Chondrocyte (in vitro differentiated cells): ENCODE measurements at regions not wholly inside any gene's neighbourhood (a gene's known extent, or its start where the extent isn't known, plus 50 kb on each side); places are given as distances from the start of the nearest gene placed in this dataset.

Experiments used
- DNase-seq: peaks from one replicate; pipeline ENCODE4 v3.0.0; 2021; ENCODE audit warnings: mixed read lengths, low spot score
- H3K27ac Mint-ChIP-seq: one replicate; pipeline ENCODE4 v1.8.0; 2021; ENCODE audit warnings: mild to moderate bottlenecking, moderate library complexity, mixed read lengths; ENCODE audit not compliant: unreplicated experiment
- H3K27me3 Mint-ChIP-seq: 2 replicates; pipeline ENCODE4 v1.8.0; 2021; ENCODE audit warnings: low read depth, mixed read lengths
- H3K36me3 Mint-ChIP-seq: 2 replicates; pipeline ENCODE4 v1.8.0; 2021; ENCODE audit warnings: low read depth, mixed read lengths
- H3K4me1 Mint-ChIP-seq: 2 replicates; pipeline ENCODE4 v1.8.0; 2021; ENCODE audit warnings: low read depth, mild to moderate bottlenecking, mixed read lengths
- H3K4me3 Mint-ChIP-seq: one replicate; pipeline ENCODE4 v1.8.0; 2021; ENCODE audit warnings: mild to moderate bottlenecking, moderate library complexity, mixed read lengths; ENCODE audit not compliant: unreplicated experiment
- H3K9me3 Mint-ChIP-seq: 2 replicates; pipeline ENCODE4 v1.8.0; 2021; ENCODE audit warnings: low read depth, mixed read lengths
- TF ChIP-seq, protein P1 (sequence below): fragments of 200-600 bp; sonication (generic); IDR thresholded peaks from 2 replicates; pipeline ENCODE4 v1.5.0; 2021; ENCODE audit warnings: antibody characterized with exemption, mild to moderate bottlenecking, moderate library complexity

DNA sequence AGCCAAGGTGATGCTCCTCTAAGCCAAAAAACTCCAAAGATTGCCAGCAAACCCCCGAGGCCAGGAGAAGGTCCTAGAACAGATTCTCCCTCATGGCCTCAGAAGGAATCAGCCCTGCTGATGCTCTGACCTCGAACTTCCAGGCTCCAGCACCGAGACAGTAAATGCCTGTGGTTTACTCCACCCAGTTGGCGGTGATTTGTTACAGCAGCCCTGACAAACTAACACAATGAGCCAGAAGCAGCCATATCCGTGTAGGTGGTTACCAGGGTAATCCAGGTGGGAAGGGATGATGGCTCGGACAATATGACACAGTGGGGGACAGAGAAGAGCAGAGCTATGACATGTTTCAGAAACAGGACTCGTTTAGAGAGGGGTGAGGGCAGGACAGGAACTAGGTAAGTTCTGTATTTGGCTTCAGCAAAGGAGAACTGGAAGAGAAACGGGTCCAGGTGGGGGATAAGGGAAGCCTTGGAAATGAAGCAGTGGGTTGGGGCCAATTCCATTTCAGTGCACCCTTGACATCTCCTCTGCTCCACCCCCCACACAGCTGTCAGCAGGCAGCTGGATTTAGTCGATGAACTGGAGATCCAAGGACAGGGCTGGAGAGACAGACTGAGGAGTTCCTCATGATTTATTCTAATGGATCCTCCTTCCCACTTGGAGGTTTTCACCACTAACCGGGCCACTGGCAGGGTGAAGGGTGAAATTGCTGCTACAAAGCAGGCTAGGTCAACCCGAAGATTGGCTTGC is 179.7 kb upstream of the SH3BP4 start:
- Mint-ChIP-seq H3K27ac (no peak overlapping the region), H3K9me3 (peaks cover 6% of the 10 kb centered on the region), H3K27me3 (no peaks in the 10 kb centered on the region), H3K4me3 (no peak overlapping the region), H3K4me1 (peaks cover 42% of the 10 kb centered on the region), H3K36me3 (no peaks in the 10 kb centered on the region)
- TF ChIP-seq, protein P1, sequence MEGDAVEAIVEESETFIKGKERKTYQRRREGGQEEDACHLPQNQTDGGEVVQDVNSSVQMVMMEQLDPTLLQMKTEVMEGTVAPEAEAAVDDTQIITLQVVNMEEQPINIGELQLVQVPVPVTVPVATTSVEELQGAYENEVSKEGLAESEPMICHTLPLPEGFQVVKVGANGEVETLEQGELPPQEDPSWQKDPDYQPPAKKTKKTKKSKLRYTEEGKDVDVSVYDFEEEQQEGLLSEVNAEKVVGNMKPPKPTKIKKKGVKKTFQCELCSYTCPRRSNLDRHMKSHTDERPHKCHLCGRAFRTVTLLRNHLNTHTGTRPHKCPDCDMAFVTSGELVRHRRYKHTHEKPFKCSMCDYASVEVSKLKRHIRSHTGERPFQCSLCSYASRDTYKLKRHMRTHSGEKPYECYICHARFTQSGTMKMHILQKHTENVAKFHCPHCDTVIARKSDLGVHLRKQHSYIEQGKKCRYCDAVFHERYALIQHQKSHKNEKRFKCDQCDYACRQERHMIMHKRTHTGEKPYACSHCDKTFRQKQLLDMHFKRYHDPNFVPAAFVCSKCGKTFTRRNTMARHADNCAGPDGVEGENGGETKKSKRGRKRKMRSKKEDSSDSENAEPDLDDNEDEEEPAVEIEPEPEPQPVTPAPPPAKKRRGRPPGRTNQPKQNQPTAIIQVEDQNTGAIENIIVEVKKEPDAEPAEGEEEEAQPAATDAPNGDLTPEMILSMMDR: no peak
- no peak for DNase-seq

DNA sequence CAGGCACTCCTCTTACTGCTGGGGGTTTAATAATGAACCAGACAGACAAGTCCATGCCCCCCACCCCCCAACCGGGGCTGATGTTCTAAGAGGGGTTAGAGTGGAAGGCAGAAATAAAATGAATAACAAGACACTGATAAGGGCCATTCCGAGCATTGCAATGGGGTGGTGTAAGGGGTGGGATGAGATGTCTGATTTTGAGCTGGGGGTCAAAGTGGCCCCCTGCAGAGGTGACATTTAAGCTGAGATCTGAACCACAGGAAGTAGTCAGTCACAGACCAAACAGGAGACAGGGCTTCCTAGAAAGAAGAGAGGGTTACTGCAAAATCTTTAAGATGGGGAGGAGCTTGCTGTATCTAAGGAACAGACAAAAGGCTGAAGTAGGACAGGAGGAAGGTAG is 180.6 kb upstream of the SH3BP4 start:
- Mint-ChIP-seq H3K36me3 (no peaks in the 10 kb centered on the region), H3K27ac (no peak overlapping the region), H3K27me3 (no peaks in the 10 kb centered on the region), H3K4me1 (peaks cover 42% of the 10 kb centered on the region), H3K9me3 (no peaks in the 10 kb centered on the region), H3K4me3 (no peak overlapping the region)
- TF ChIP-seq, protein P1: no peak
- no peak for DNase-seq

DNA sequence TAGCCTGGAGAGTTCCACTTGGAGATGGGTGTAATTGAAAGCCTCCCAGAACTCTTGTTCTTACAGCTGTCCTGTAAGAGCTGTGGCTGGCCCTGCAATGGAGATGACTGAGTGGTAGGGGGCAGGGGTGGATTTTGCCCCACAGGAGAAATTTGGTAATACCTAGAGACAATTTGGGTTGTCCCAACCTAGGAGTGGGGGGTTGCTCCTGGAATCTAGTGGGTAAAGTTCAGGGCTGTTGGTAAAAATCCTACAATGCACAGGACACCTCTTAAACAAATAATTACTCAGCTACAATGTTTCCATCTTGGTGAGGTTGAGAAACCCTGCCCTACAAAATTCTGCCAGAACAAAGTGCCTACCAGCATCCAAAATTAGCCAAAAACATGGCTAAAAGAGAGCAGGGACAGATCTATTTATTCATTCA is 181.1 kb upstream of the SH3BP4 start:
- TF ChIP-seq, protein P1: no peak
- Mint-ChIP-seq H3K4me1 (peaks cover 42% of the 10 kb centered on the region), H3K4me3 (no peak overlapping the region), H3K9me3 (peaks cover under 1% of the 10 kb centered on the region), H3K27me3 (no peaks in the 10 kb centered on the region), H3K36me3 (no peaks in the 10 kb centered on the region), H3K27ac (no peak overlapping the region)
- DNase-seq: no peak

DNA sequence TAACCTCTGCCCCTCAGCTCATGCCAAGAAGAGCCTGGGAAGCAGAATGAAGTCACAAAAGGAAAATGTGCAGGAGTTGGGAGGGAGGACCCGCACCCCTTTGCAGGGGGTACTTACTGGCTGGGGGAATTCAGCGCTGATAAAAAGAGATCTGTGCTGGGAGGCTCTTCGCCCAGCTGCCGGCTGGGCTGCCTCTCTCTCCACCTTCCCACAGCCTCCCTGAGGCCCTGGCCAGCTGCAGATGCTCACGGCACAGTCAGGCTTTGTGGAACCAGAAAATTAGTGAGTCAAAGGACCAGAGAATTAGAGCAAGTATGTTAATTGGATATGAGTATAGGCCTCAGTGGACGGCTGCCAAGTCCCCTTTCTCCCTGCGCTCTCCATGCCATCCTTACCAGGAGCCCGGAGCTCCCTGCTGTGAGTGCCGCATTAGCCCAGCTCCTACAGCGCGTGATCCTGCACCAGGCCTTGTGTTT is 181.7 kb upstream of the SH3BP4 start:
- Mint-ChIP-seq H3K27ac (peak overlapping the region; percentile 72), H3K4me1 (peaks cover 42% of the 10 kb centered on the region), H3K4me3 (no peak overlapping the region), H3K9me3 (peaks cover 2% of the 10 kb centered on the region), H3K27me3 (no peaks in the 10 kb centered on the region), H3K36me3 (no peaks in the 10 kb centered on the region)
- DNase-seq: no peak
- TF ChIP-seq, protein P1: no peak

DNA sequence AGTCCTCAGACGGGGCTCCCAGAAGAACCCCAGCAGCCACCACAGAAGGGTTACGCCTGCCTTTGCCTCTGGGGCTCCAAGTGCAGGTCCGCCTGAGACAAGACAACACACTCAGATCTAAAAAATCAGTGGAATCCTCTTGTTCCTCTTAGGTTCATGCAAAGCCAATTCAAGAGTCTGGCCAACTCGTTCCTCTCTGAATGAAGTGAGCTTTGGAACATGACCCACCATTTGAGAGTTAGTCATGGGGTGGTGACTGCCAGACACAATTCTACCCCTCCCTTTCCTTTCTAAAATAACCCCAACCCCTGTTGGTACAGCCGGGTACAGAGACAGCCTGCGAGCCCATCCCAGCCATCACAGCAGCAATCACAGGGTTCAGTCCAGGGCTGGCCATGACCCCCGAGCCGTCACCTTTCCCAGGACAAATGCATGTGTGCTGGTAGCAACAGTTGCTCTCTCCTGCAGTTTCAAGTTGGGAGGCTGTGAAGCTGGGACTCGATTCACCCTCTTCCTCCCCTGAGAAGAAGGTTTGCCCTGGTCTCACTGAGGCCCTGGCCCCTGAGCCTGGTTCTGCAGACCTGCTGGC is 183.1 kb upstream of the SH3BP4 start:
- peaks cover 2% of the 10 kb centered on the region for H3K9me3 Mint-ChIP-seq
- H3K27me3 Mint-ChIP-seq: no peaks in the 10 kb centered on the region
- TF ChIP-seq, protein P1: no peak
- H3K4me3 Mint-ChIP-seq: no peak overlapping the region
- no peak for DNase-seq
- peaks cover 42% of the 10 kb centered on the region for H3K4me1 Mint-ChIP-seq
- H3K36me3 Mint-ChIP-seq: no peaks in the 10 kb centered on the region
- peak overlapping the region; percentile 45 for H3K27ac Mint-ChIP-seq
